GM12878 (cell line): ENCODE measurements at regions not wholly inside any gene's neighbourhood (a gene's known extent, or its start where the extent isn't known, plus 50 kb on each side); places are given as distances from the start of the nearest gene placed in this dataset.

Source experiments
- ATF3 ChIP-seq: IDR thresholded peaks from 2 replicates; pipeline ENCODE4 v1.6.1; 2011; ENCODE audit warnings: low read depth, mild to moderate bottlenecking, low read length, moderate library complexity, borderline replicate concordance; ENCODE audit errors: extremely low read depth
- ATF7 ChIP-seq: fragments of 450-650 bp; IDR thresholded peaks from 2 replicates; pipeline ENCODE4 v1.6.1; 2016; ENCODE audit warnings: low read depth, mild to moderate bottlenecking
- BCLAF1 ChIP-seq: fragments of 450-650 bp; IDR thresholded peaks from 2 replicates; pipeline ENCODE4 v1.6.1; 2017; ENCODE audit warnings: antibody characterized with exemption, mild to moderate bottlenecking, moderate library complexity
- CTCF ChIP-seq, 3 experiments: IDR thresholded peaks in 2 of 3; conservative IDR thresholded peaks in 1 of 3; 2 replicates each; pipeline ENCODE4 v1.5.1; 2011; ENCODE audit warnings: low read depth in 3 of 3, low read length in 3 of 3, mild to moderate bottlenecking in 3 of 3, control low read depth in 2 of 3, moderate library complexity in 2 of 3, inconsistent platforms in 1 of 3, mixed read lengths in 1 of 3; ENCODE audit not compliant: control insufficient read depth in 2 of 3, insufficient read depth in 1 of 3; ENCODE audit errors: extremely low read depth in 1 of 3
- EZH2 ChIP-seq: IDR thresholded peaks from 2 replicates; pipeline ENCODE4 v1.6.1; 2012; ENCODE audit warnings: low read depth, mild to moderate bottlenecking, control low read depth, inconsistent platforms, low read length, borderline replicate concordance; ENCODE audit not compliant: control insufficient read depth
- FOXM1 ChIP-seq: IDR thresholded peaks from 2 replicates; pipeline ENCODE4 v1.6.1; 2012; ENCODE audit warnings: low read depth, mild to moderate bottlenecking, inconsistent platforms, low read length, moderate library complexity
- JUNB ChIP-seq: IDR thresholded peaks from 2 replicates; pipeline ENCODE4 v1.6.1; 2016; ENCODE audit warnings: antibody characterized with exemption, mild to moderate bottlenecking
- POLR2A ChIP-seq: IDR thresholded peaks from 2 replicates; pipeline ENCODE4 v1.6.1; 2011; ENCODE audit warnings: low read depth, mild to moderate bottlenecking, low read length
- POLR2AphosphoS5 ChIP-seq: IDR thresholded peaks from 2 replicates; pipeline ENCODE4 v1.6.1; 2011; ENCODE audit warnings: mild to moderate bottlenecking, low read length, inconsistent platforms
- RB1 ChIP-seq: fragments of 450-650 bp; formaldehyde crosslinking; IDR thresholded peaks from 2 replicates; pipeline ENCODE4 v1.6.1; 2017; ENCODE audit warnings: mild to moderate bottlenecking, borderline replicate concordance
- SKIL ChIP-seq: fragments of 450-650 bp; IDR thresholded peaks from 2 replicates; pipeline ENCODE4 v1.6.1; 2017; ENCODE audit warnings: mild to moderate bottlenecking, low read depth, inconsistent platforms; ENCODE audit not compliant: poor library complexity, severe bottlenecking
- USF2 ChIP-seq: IDR thresholded peaks from 2 replicates; pipeline ENCODE4 v1.6.1; 2011; ENCODE audit warnings: low read depth, low read length, improper control_type of control experiment, borderline replicate concordance
- ZBTB33 ChIP-seq: fragments of 450-650 bp; IDR thresholded peaks from 2 replicates; pipeline ENCODE4 v1.6.1; 2017; ENCODE audit warnings: mild to moderate bottlenecking

- TF ChIP-seq EZH2 (no peak), SKIL (no peak), USF2 (no peak), FOXM1 (no peak), BCLAF1 (no peak), ATF3 (no peak), RB1 (no peak), CTCF (IDR thresholded peaks at IDR 0.05 in 2 of 3, conservative IDR thresholded peaks at IDR 0.05 in 1 of 3; ENCODE audit: control insufficient read depth in 2 of 3, extremely low read depth in 1 of 3, insufficient read depth in 1 of 3, low read depth in 3 of 3, low read length in 3 of 3) (no peak), ATF7 (no peak), POLR2AphosphoS5 (no peak), ZBTB33 (no peak), POLR2A (no peak), JUNB (no peak)
Observed at GRCh38 chr19:56927294-56927693, 86.8 kb upstream of the PEG3 start.
